IMR-90 (cell line): ENCODE measurements at regions not wholly inside any gene's neighbourhood (a gene's known extent, or its start where the extent isn't known, plus 50 kb on each side); places are given as distances from the start of the nearest gene placed in this dataset.

Source experiments
- ATAC-seq: fragments of 200-7000 bp; cut with Tn5 transposase; 2 replicates; pipeline ENCODE4 v1.9.1; 2020; ENCODE audit warnings: low read depth, mild to moderate bottlenecking, moderate library complexity
- BruUV-seq: library from RNA; stranded (reverse); fragments of 400-500 nt; replicated peaks from 2 replicates; lab custom pipeline; 2021; lab: Mats Ljungman, UMichigan
- CTCF ChIA-PET: fragments of 300-600 bp; formaldehyde crosslinking; extraction: SDS; loops from one replicate; lab custom pipeline; 2021; ENCODE audit warnings: antibody characterized with exemption; lab: Yijun Ruan, JAX
- POLR2A ChIA-PET: fragments of 300-600 bp; sonication (Branson Sonifier 250); formaldehyde crosslinking; loops from one replicate; lab custom pipeline; 2022; ENCODE audit warnings: antibody characterized with exemption; ENCODE audit not compliant: unreplicated experiment; lab: Charles Lee
- DNase-seq: peaks from one replicate; pipeline ENCODE4 v3.0.0; 2013
- H2AFZ ChIP-seq: replicated peaks from 2 replicates; pipeline ENCODE3; 2013; ENCODE audit warnings: low read length, mild to moderate bottlenecking; ENCODE audit not compliant: poor library complexity
- H2AK5ac ChIP-seq: 2 replicates; pipeline ENCODE4 v1.6.1; 2013; ENCODE audit warnings: low read depth, low read length, inconsistent platforms
- H2AK9ac ChIP-seq: replicated peaks from 2 replicates; pipeline ENCODE3; 2013; ENCODE audit warnings: mild to moderate bottlenecking, low read depth, low read length, moderate library complexity; ENCODE audit not compliant: poor library complexity
- H2BK120ac ChIP-seq: 2 replicates; pipeline ENCODE4 v1.6.1; 2013; ENCODE audit warnings: low read depth, low read length, inconsistent platforms
- H2BK15ac ChIP-seq: 3 replicates; pipeline ENCODE4 v1.6.1; 2013; ENCODE audit warnings: low read depth, low read length, inconsistent platforms
- H2BK20ac ChIP-seq: 2 replicates; pipeline ENCODE4 v1.6.1; 2013; ENCODE audit warnings: low read depth, mild to moderate bottlenecking, inconsistent platforms, low read length, moderate library complexity
- H2BK5ac ChIP-seq: 2 replicates; pipeline ENCODE4 v1.6.1; 2013; ENCODE audit warnings: mild to moderate bottlenecking, low read depth, low read length, inconsistent platforms; ENCODE audit not compliant: poor library complexity, severe bottlenecking
- H3K14ac ChIP-seq: replicated peaks from 2 replicates; pipeline ENCODE4 v1.6.1; 2013; ENCODE audit warnings: low read depth, low read length, inconsistent platforms
- H3K18ac ChIP-seq: 2 replicates; pipeline ENCODE4 v1.6.1; 2013; ENCODE audit warnings: low read depth, low read length, control low read depth
- H3K23ac ChIP-seq: 2 replicates; pipeline ENCODE4 v1.6.1; 2013; ENCODE audit warnings: low read depth, low read length, inconsistent platforms
- H3K27ac ChIP-seq: 2 replicates; pipeline ENCODE4 v1.5.1; 2013; ENCODE audit warnings: mild to moderate bottlenecking, control low read depth, low read length; ENCODE audit not compliant: insufficient read depth
- H3K27me3 ChIP-seq: 2 replicates; pipeline ENCODE4 v1.6.1; 2013; ENCODE audit warnings: low read length; ENCODE audit not compliant: control insufficient read depth, insufficient read depth
- H3K36me3 ChIP-seq: 2 replicates; pipeline ENCODE4 v1.6.1; 2013; ENCODE audit warnings: low read length, mixed read lengths; ENCODE audit not compliant: control insufficient read depth, insufficient read depth
- H3K4ac ChIP-seq: 2 replicates; pipeline ENCODE4 v1.6.1; 2013; ENCODE audit warnings: low read depth, low read length, inconsistent platforms
- H3K4me1 ChIP-seq: 2 replicates; pipeline ENCODE4 v1.6.1; 2013; ENCODE audit warnings: low read length, mixed read lengths; ENCODE audit not compliant: control insufficient read depth, insufficient read depth
- H3K4me2 ChIP-seq: 2 replicates; pipeline ENCODE4 v1.6.1; 2013; ENCODE audit warnings: low read depth, mild to moderate bottlenecking, control low read depth, low read length, moderate library complexity
- H3K4me3 ChIP-seq: 2 replicates; pipeline ENCODE4 v1.5.1; 2013; ENCODE audit warnings: low read depth, mild to moderate bottlenecking, control low read depth, low read length, moderate library complexity; ENCODE audit not compliant: insufficient read depth
- H3K56ac ChIP-seq: 2 replicates; pipeline ENCODE4 v1.6.1; 2013; ENCODE audit warnings: low read length, inconsistent platforms; ENCODE audit not compliant: insufficient read depth; ENCODE audit errors: extremely low read depth
- H3K79me1 ChIP-seq, 2 experiments: 2 replicates each; pipeline ENCODE4 v1.6.1; 2013; ENCODE audit warnings: low read length in 2 of 2, inconsistent platforms in 1 of 2, low read depth in 1 of 2
- H3K9ac ChIP-seq: 2 replicates; pipeline ENCODE4 v1.6.1; 2013; ENCODE audit warnings: low read depth, low read length, control low read depth
- H3K9me1 ChIP-seq: 2 replicates; pipeline ENCODE4 v1.6.1; 2013; ENCODE audit warnings: low read length, inconsistent platforms; ENCODE audit not compliant: insufficient read depth
- H3K9me3 ChIP-seq: 2 replicates; pipeline ENCODE4 v1.6.1; 2013; ENCODE audit warnings: low read length; ENCODE audit not compliant: control insufficient read depth, insufficient read depth
- H4K20me1 ChIP-seq: 2 replicates; pipeline ENCODE4 v1.6.1; 2013; ENCODE audit warnings: low read length, inconsistent platforms; ENCODE audit not compliant: insufficient read depth
- H4K5ac ChIP-seq: 2 replicates; pipeline ENCODE4 v1.6.1; 2013; ENCODE audit warnings: mild to moderate bottlenecking, low read depth, low read length, control low read depth
- H4K8ac ChIP-seq, 2 experiments: 2 replicates each; pipeline ENCODE4 v1.6.1; 2013; ENCODE audit warnings: low read depth in 2 of 2, low read length in 2 of 2, control low read depth in 1 of 2, inconsistent platforms in 1 of 2
- H4K91ac ChIP-seq: 2 replicates; pipeline ENCODE4 v1.6.1; 2013; ENCODE audit warnings: low read depth, low read length, inconsistent platforms; ENCODE audit not compliant: insufficient read depth
- CEBPB ChIP-seq: IDR thresholded peaks from 2 replicates; pipeline ENCODE4 v1.6.1; 2012; ENCODE audit warnings: low read depth, low read length, improper control_type of control experiment
- FOS ChIP-seq: fragments of 150-350 bp; IDR thresholded peaks from 2 replicates; pipeline ENCODE4 v1.6.1; 2016; ENCODE audit warnings: low read depth, low read length
- MAZ ChIP-seq: IDR thresholded peaks from 2 replicates; pipeline ENCODE4 v1.6.1; 2012; ENCODE audit warnings: low read depth, mild to moderate bottlenecking, low read length, improper control_type of control experiment, moderate library complexity, borderline replicate concordance
- WGBS, 2 experiments: methylation state at CpG; one replicate each; pipeline versions ENCODE4 v1.1.5 to v1.1.7; 2013; ENCODE audit warnings: missing lambda C conversion rate in 2 of 2; ENCODE audit not compliant: insufficient read length in 1 of 2; ENCODE audit errors: extremely low coverage in 2 of 2; 5-methylcytosine and 5-hydroxymethylcytosine counted together
- dilution Hi-C: fragments of 300-500 bp; cut with HindIII; formaldehyde crosslinking; loops from one replicate; pipeline ENCODE4 v1.14.3; 2018; ENCODE audit warnings: low sequenced_read_pairs; ENCODE audit not compliant: unreplicated experiment
- in situ Hi-C: fragments of 300-500 bp; cut with MboI; formaldehyde crosslinking; loops from 3 replicates; pipeline ENCODE4 v1.14.3; 2019; ENCODE audit warnings: low sequenced_read_pairs, inconsistent platforms, mixed read lengths
- intact Hi-C: fragments of 100-400 bp; cut with micrococcal nuclease; formaldehyde crosslinking; loops from 2 replicates; pipeline ENCODE4 v1.10.0; 2022

DNA sequence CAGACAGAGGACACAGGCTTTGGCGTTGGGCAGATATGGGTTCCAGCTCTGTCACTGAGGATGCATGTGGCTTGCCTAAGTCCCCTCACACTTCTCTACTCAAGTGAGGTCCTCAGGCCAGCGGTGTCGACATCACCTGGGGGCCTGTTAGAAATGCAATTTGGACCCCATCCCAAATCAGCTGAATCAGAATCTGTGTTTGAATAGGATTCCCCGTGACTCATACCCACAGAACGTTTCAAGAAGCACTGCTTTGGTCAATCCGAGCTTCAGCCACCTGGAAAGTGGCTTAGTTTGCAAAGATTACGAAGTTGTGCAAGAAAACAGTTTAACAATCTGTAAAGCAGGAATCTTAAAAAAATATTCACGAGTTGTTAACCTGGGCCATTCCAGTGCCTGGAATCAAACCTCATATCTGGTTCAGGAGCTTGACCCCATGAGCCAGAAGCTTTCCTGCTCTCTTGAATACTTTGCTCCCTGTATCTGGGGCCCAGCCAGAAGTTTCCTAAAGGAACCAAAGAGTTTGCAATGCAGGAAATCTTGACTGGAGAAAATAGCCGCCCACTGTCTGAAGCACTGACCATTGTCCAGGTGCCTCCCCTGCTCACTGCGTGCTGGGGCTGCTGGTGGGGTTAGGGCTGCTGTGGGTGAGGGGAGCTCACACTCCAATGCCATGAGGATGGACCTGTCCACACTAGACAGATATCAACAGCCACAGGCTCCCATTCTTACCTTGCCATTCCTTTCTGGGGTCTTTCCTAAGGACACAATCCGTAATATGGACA lies 208.5 kb upstream of the LINGO1 start:
- H3K27me3 ChIP-seq = peaks cover 49% of the 10 kb centered on the region
- no peaks in the 10 kb centered on the region for H3K36me3 ChIP-seq
- CTCF ChIA-PET = no interaction called here
- POLR2A ChIA-PET = no interaction called here
- H3K14ac ChIP-seq = no peak overlapping the region
- TF ChIP-seq MAZ (no peak), FOS (peak; percentile 9; the same call in 1 of the 2 replicates), CEBPB (peak; percentile 67; the same call in 1 of the 2 replicates)
- H3K4me1 ChIP-seq = 0 out of 2 replicates have a peak, but pooled peaks cover 3% of the 10 kb centered on the region
- H3K4ac ChIP-seq = no peak overlapping the region
- DNase-seq (peak; percentile 80), ATAC-seq (peak; percentile 48)
- no peak overlapping the region for H2BK15ac ChIP-seq
- H4K8ac ChIP-seq = no peak overlapping the region
- H4K5ac ChIP-seq = no peak overlapping the region
- H3K79me1 ChIP-seq = no peaks in the 10 kb centered on the region
- no peaks in the 10 kb centered on the region for H4K20me1 ChIP-seq
- no peak overlapping the region for H3K23ac ChIP-seq
- H2BK120ac ChIP-seq = no peak overlapping the region
- H3K4me3 ChIP-seq = no peak overlapping the region
- no peaks in the 10 kb centered on the region for H3K9me3 ChIP-seq
- H3K27ac ChIP-seq = no peak overlapping the region
- dilution Hi-C loops (no loop called here), in situ Hi-C loops (no loop called here), intact Hi-C loops (no loop called here)
- H3K4me2 ChIP-seq = no peak overlapping the region
- H3K18ac ChIP-seq = no peak overlapping the region
- no peak overlapping the region for H3K9ac ChIP-seq
- H2AK5ac ChIP-seq = no peak overlapping the region
- H2BK5ac ChIP-seq = no peak overlapping the region
- no peak overlapping the region for H3K56ac ChIP-seq
- H2BK20ac ChIP-seq = no peak overlapping the region
- H2AK9ac ChIP-seq = no peak overlapping the region
- whole genome bisulfite sequencing, 2 experiments = 46% methylated on average over 4 of the region's 11 CpGs; no CpG with 5 or more reads in 1 of the 2 experiments
- no TSS peak for BruUV-seq
- H3K9me1 ChIP-seq = no peaks in the 10 kb centered on the region
- peak overlapping the region; percentile 21 for H2AFZ ChIP-seq
- no peak overlapping the region for H4K91ac ChIP-seq
